Thyroid gland (tissue), 4 donors: ENCODE measurements at regions not wholly inside any gene's neighbourhood (a gene's known extent, or its start where the extent isn't known, plus 50 kb on each side); places are given as distances from the start of the nearest gene placed in this dataset.

Experiments used
- DNase-seq, 2 donors: peaks; one replicate each; pipeline ENCODE4 v3.0.0-alpha.2; 2019
- H3K27ac ChIP-seq, 3 donors: fragments of 200-600 bp; sonication (generic); 1 replicate in 2 of 3; 2 replicates in 1 of 3; pipeline ENCODE4 v1.5.1; 2016 to 2019; ENCODE audit warnings: mild to moderate bottlenecking in 1 of 3, moderate library complexity in 1 of 3
- H3K27me3 ChIP-seq: fragments of 200-600 bp; sonication (generic); one replicate; pipeline ENCODE4 v1.5.1; 2019
- H3K36me3 ChIP-seq, 2 donors: fragments of 200-600 bp; sonication (generic); one replicate each; pipeline ENCODE4 v1.5.1; 2016 to 2019
- H3K4me1 ChIP-seq, 2 donors: fragments of 200-600 bp; sonication (generic); one replicate each; pipeline ENCODE4 v1.5.1; 2017 to 2019
- H3K4me3 ChIP-seq, 3 donors: fragments of 200-600 bp; sonication (generic); replicated peaks in 1 of 3; 1 replicate in 2 of 3; 2 replicates in 1 of 3; pipeline ENCODE4 v1.5.1; 2016; ENCODE audit warnings: mild to moderate bottlenecking in 1 of 3
- H3K9me3 ChIP-seq: fragments of 200-600 bp; sonication (generic); one replicate; pipeline ENCODE4 v1.5.1; 2017
- POLR2A ChIP-seq, 2 donors: fragments of 450-650 bp; IDR thresholded peaks; one replicate each; pipeline ENCODE4 v1.6.1; 2017; ENCODE audit warnings: antibody characterized with exemption in 2 of 2, mild to moderate bottlenecking in 2 of 2, moderate library complexity in 1 of 2
- WGBS, 2 donors: methylation state at CpG; one replicate each; pipeline ENCODE4 v1.1.5; 2017; 5-methylcytosine and 5-hydroxymethylcytosine counted together
- intact Hi-C: fragments of 100-400 bp; cut with DNase I; formaldehyde crosslinking; loops from one replicate; pipeline ENCODE4 v1.15.1; 2023
- TF ChIP-seq, protein P1 (sequence below), 6 experiments: fragments of 200-600 bp in 3 of 6; fragments of 450-650 bp in 3 of 6; sonication (generic) in 3 of 6; IDR thresholded peaks; one replicate each; pipeline ENCODE4 v1.5.1; 2016 to 2019; ENCODE audit warnings: antibody characterized with exemption in 6 of 6, mild to moderate bottlenecking in 2 of 6, inconsistent platforms in 1 of 6, moderate library complexity in 1 of 6

DNA sequence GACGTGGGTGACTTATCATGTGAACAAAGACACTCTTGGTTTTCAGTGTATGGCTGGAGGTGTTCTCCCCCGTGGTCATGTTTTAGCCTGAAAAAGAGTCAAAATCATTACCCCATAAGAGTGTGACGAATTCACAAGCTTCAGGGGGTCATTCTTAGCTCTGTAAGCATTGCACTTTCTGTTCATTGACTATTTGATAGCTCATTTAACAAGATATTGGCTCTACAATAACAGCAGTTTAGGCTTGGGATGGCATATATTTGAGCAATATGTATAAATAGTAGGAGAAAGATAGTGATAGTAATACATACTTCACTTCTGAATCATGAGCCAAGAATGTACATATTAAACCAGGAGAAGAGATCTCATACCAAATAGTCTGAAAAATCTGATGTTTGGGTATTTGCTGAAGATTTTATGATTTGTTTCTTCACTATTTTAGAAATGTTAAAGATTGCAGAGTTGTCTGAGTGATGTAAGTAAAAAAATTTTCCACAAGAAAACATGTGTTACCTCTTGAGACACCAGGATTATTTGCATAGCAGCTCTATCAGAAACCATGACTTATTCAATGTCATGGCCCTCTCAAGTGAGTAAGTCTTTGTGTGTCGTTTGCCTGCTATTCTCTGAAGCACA is 996.0 kb downstream of the OTOL1 start:
- intact Hi-C loops = no loop called here
- no peak for DNase-seq
- Histone ChIP-seq H3K9me3 (no peaks in the 10 kb centered on the region), H3K27me3 (no peaks in the 10 kb centered on the region), H3K4me1 (no peaks in the 10 kb centered on the region), H3K27ac (no peak overlapping the region), H3K4me3 (no peak overlapping the region), H3K36me3 (no peaks in the 10 kb centered on the region)
- WGBS, 2 donors = 58% methylated on average over 4 of the region's 4 CpGs
- no peak for TF ChIP-seq POLR2A (IDR thresholded peaks at IDR 0.05)
- TF ChIP-seq, protein P1, sequence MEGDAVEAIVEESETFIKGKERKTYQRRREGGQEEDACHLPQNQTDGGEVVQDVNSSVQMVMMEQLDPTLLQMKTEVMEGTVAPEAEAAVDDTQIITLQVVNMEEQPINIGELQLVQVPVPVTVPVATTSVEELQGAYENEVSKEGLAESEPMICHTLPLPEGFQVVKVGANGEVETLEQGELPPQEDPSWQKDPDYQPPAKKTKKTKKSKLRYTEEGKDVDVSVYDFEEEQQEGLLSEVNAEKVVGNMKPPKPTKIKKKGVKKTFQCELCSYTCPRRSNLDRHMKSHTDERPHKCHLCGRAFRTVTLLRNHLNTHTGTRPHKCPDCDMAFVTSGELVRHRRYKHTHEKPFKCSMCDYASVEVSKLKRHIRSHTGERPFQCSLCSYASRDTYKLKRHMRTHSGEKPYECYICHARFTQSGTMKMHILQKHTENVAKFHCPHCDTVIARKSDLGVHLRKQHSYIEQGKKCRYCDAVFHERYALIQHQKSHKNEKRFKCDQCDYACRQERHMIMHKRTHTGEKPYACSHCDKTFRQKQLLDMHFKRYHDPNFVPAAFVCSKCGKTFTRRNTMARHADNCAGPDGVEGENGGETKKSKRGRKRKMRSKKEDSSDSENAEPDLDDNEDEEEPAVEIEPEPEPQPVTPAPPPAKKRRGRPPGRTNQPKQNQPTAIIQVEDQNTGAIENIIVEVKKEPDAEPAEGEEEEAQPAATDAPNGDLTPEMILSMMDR (IDR thresholded peaks at IDR 0.05) = no peak

- no peaks in the 10 kb centered on the region for H3K36me3 ChIP-seq
- H3K9me3 ChIP-seq = no peaks in the 10 kb centered on the region
- H3K27me3 ChIP-seq = no peaks in the 10 kb centered on the region
- WGBS, 2 donors = 69% methylated on average over 2 of the region's 2 CpGs
- no peaks in the 10 kb centered on the region for H3K4me1 ChIP-seq
- intact Hi-C loops = no loop called here
- no peak for DNase-seq
- no peak overlapping the region for H3K27ac ChIP-seq
- no peak overlapping the region for H3K4me3 ChIP-seq
- TF ChIP-seq, protein P1 (IDR thresholded peaks at IDR 0.05) = no peak
- no peak for TF ChIP-seq POLR2A (IDR thresholded peaks at IDR 0.05)
Measured at GRCh38 chr3:162498626-162499025, 1002.0 kb downstream of the OTOL1 start.

GRCh38 chr3:162507397-162507796 is 1010.8 kb downstream of the OTOL1 start:
- H3K27ac ChIP-seq = no peak overlapping the region
- H3K36me3 ChIP-seq = no peaks in the 10 kb centered on the region
- H3K27me3 ChIP-seq = no peaks in the 10 kb centered on the region
- DNase-seq = no peak
- no peaks in the 10 kb centered on the region for H3K4me1 ChIP-seq
- 81 to 85% methylated on average over 1 of the region's 1 CpG for WGBS, 2 donors
- no peak overlapping the region for H3K4me3 ChIP-seq
- intact Hi-C loops = no loop called here
- H3K9me3 ChIP-seq = no peaks in the 10 kb centered on the region
- TF ChIP-seq, protein P1 (IDR thresholded peaks at IDR 0.05) = no peak
- no peak for TF ChIP-seq POLR2A (IDR thresholded peaks at IDR 0.05)

DNA sequence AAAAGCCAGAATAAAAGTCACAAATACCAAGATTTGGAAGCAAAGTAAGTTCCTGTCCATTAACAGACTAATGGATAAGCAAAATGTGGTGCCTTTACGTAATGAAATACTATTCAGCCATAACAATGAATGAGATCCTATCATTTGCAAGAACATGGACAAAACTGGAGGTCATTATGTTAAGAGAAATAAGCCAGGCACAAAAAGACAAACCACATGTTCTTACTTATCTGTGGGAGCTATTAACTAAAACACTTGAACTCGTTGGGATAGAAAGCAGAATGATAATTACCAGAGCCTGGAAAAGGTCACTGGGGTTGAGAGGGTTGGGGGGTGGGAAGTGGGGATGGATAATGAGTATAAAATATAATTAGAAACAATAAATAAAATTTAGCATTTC is 1015.9 kb downstream of the OTOL1 start:
- Histone ChIP-seq H3K4me1 (no peaks in the 10 kb centered on the region), H3K27me3 (no peaks in the 10 kb centered on the region), H3K27ac (no peak overlapping the region), H3K4me3 (no peak overlapping the region), H3K9me3 (no peaks in the 10 kb centered on the region), H3K36me3 (no peaks in the 10 kb centered on the region)
- TF ChIP-seq, protein P1 (IDR thresholded peaks at IDR 0.05) = no peak
- no peak for TF ChIP-seq POLR2A (IDR thresholded peaks at IDR 0.05)
- 56 to 62% methylated on average over 2 of the region's 2 CpGs for WGBS, 2 donors
- intact Hi-C loops = no loop called here
- no peak for DNase-seq

DNA sequence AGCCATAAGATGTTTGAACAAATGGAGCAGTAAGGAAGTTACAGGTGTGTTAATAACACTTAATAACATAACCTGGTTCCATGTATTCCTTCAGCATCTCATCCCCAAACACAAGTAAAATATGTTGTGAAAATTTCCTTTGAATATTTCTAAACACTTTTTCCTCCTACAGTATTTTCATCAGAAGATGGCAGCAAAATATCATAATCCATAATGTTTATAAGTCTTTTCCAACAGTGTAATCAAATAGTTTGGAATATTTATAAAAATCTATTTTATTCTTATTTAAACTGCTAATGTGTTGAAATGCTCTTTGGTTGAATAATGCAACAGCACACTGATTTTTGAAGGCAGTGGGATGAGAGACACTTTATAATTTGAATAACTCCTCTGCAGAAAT is 1020.5 kb downstream of the OTOL1 start:
- TF ChIP-seq POLR2A (IDR thresholded peaks at IDR 0.05) = no peak
- TF ChIP-seq, protein P1 (IDR thresholded peaks at IDR 0.05) = no peak
- DNase-seq = no peak
- intact Hi-C loops = no loop called here
- H3K4me3 ChIP-seq = no peak overlapping the region
- H3K27me3 ChIP-seq = no peaks in the 10 kb centered on the region
- no peaks in the 10 kb centered on the region for H3K4me1 ChIP-seq
- H3K27ac ChIP-seq = no peak overlapping the region
- no peaks in the 10 kb centered on the region for H3K9me3 ChIP-seq
- no peaks in the 10 kb centered on the region for H3K36me3 ChIP-seq
